Loucy (cell line): ENCODE measurements at regions not wholly inside any gene's neighbourhood (a gene's known extent, or its start where the extent isn't known, plus 50 kb on each side); places are given as distances from the start of the nearest gene placed in this dataset.

Experiments
- H2AFZ ChIP-seq: fragments of 200-600 bp; sonication (generic); 2 replicates; pipeline ENCODE4 v1.6.0; 2016; ENCODE audit warnings: antibody characterized with exemption, mild to moderate bottlenecking, low read length, moderate library complexity
- H3F3A ChIP-seq: fragments of 200-600 bp; 2 replicates; pipeline ENCODE4 v1.6.0; 2016; ENCODE audit warnings: antibody characterized with exemption, low read depth, mild to moderate bottlenecking
- H3K27me3 ChIP-seq: fragments of 200-600 bp; sonication (generic); 2 replicates; pipeline ENCODE4 v1.6.1; 2014; ENCODE audit warnings: low read length, mild to moderate bottlenecking; ENCODE audit not compliant: insufficient read depth, poor library complexity, severe bottlenecking
- H3K36me3 ChIP-seq: fragments of 200-600 bp; sonication (generic); 2 replicates; pipeline ENCODE4 v1.6.1; 2016; ENCODE audit warnings: low read length; ENCODE audit not compliant: insufficient read depth
- H3K4me1 ChIP-seq: fragments of 200-600 bp; sonication (generic); 2 replicates; pipeline ENCODE4 v1.5.1; 2014; ENCODE audit warnings: low read length, mild to moderate bottlenecking; ENCODE audit not compliant: insufficient read depth, poor library complexity, severe bottlenecking
- H3K4me2 ChIP-seq: fragments of 200-600 bp; sonication (generic); 2 replicates; pipeline ENCODE4 v1.6.0; 2014; ENCODE audit warnings: antibody characterized with exemption, low read length, low read depth, mild to moderate bottlenecking; ENCODE audit not compliant: poor library complexity, severe bottlenecking
- H3K4me3 ChIP-seq: fragments of 200-600 bp; sonication (generic); 2 replicates; pipeline ENCODE4 v1.5.1; 2014; ENCODE audit warnings: low read length, mild to moderate bottlenecking, mixed read lengths; ENCODE audit not compliant: poor library complexity, severe bottlenecking
- H3K79me2 ChIP-seq: fragments of 200-600 bp; sonication (generic); 2 replicates; pipeline ENCODE4 v1.6.1; 2014; ENCODE audit warnings: low read length; ENCODE audit not compliant: insufficient read depth
- H3K9ac ChIP-seq: fragments of 200-600 bp; sonication (generic); 2 replicates; pipeline ENCODE4 v1.6.0; 2014; ENCODE audit warnings: mild to moderate bottlenecking, low read depth, low read length, moderate library complexity; ENCODE audit not compliant: poor library complexity, severe bottlenecking
- H3K9me2 ChIP-seq: fragments of 200-600 bp; sonication (generic); replicated peaks from 2 replicates; pipeline ENCODE4 v1.6.1; 2016; ENCODE audit warnings: low read depth, low read length, mixed read lengths
- H3K9me3 ChIP-seq: fragments of 200-600 bp; sonication (generic); 2 replicates; pipeline ENCODE4 v1.6.1; 2014; ENCODE audit warnings: mild to moderate bottlenecking, antibody characterized with exemption, low read length, low read depth; ENCODE audit not compliant: insufficient read depth
- H4K20me1 ChIP-seq: fragments of 200-600 bp; sonication (generic); 2 replicates; pipeline ENCODE4 v1.6.0; 2014; ENCODE audit warnings: antibody characterized with exemption, low read length, mild to moderate bottlenecking; ENCODE audit not compliant: insufficient read depth, poor library complexity, severe bottlenecking
- CTCF ChIP-seq: fragments of 200-600 bp; sonication (generic); conservative IDR thresholded peaks from 2 replicates; pipeline ENCODE4 v1.5.1; 2014; ENCODE audit warnings: mild to moderate bottlenecking, antibody characterized with exemption, low read length
- EZH2phosphoT487 ChIP-seq: fragments of 200-600 bp; IDR thresholded peaks from 2 replicates; pipeline ENCODE4 v1.6.1; 2018; ENCODE audit warnings: antibody characterized with exemption, mild to moderate bottlenecking, moderate library complexity, borderline replicate concordance

GRCh38 chr9:21608200-21608599 lies 126.1 kb upstream of the IFNE start:
- TF ChIP-seq CTCF = no peak
- TF ChIP-seq EZH2phosphoT487 = no peak
- Histone ChIP-seq H3K4me2 (no peak overlapping the region), H3K36me3 (no peaks in the 10 kb centered on the region), H3K79me2 (no peaks in the 10 kb centered on the region), H4K20me1 (no peaks in the 10 kb centered on the region), H3K27me3 (no peaks in the 10 kb centered on the region), H3K9ac (no peak overlapping the region), H3K9me2 (no peaks in the 10 kb centered on the region), H3F3A (no peaks in the 10 kb centered on the region), H3K4me1 (no peaks in the 10 kb centered on the region), H3K4me3 (no peak overlapping the region), H2AFZ (no peak overlapping the region), H3K9me3 (no peaks in the 10 kb centered on the region)

DNA sequence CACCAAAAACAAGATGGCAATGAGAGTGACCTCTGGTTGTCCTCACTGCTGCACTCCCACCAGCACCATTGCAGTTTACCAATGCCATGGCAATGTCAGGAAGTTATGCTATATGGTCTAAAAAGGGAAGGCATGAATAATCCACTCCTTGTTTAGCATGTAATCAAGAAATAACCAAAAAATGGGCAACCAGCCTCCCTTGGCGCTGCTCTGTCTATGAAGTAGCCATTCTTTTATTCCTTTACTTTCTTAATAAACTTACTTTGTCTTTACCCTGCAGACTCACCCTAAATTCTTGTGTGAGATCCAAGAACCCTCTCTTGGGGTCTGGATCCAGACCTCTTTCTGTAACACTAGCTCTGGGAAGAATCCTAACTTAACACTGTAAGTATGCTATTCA lies 127.4 kb upstream of the IFNE start:
- H3K27me3 ChIP-seq = no peaks in the 10 kb centered on the region
- no peaks in the 10 kb centered on the region for H3K4me1 ChIP-seq
- no peaks in the 10 kb centered on the region for H4K20me1 ChIP-seq
- no peak overlapping the region for H2AFZ ChIP-seq
- no peaks in the 10 kb centered on the region for H3K9me2 ChIP-seq
- no peaks in the 10 kb centered on the region for H3F3A ChIP-seq
- H3K79me2 ChIP-seq = no peaks in the 10 kb centered on the region
- H3K9ac ChIP-seq = no peak overlapping the region
- TF ChIP-seq EZH2phosphoT487 (no peak), CTCF (no peak)
- no peaks in the 10 kb centered on the region for H3K9me3 ChIP-seq
- no peak overlapping the region for H3K4me2 ChIP-seq
- H3K36me3 ChIP-seq = no peaks in the 10 kb centered on the region
- H3K4me3 ChIP-seq = no peak overlapping the region

DNA sequence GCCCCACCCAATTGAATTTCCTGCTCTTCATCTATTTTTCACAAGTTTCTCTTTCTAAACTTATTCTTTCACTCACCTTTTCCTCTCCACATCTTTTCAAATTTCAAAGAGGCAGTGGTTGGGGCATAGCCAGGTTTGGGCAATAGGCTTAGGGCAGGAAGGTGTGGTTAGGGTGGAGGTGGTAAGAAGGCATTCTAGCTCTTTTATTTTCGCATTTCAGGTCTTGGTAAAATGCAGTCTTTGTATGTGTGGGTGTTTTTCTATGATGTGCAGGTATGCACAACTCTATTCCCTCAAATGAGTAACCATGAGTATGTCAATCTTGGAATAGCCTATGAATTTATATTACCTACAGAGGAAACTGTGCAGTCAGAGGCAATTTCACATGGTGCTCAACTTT lies 129.8 kb upstream of the IFNE start:
- Histone ChIP-seq H3K9me2 (no peaks in the 10 kb centered on the region), H3K36me3 (no peaks in the 10 kb centered on the region), H3K79me2 (no peaks in the 10 kb centered on the region), H4K20me1 (no peaks in the 10 kb centered on the region), H3F3A (no peaks in the 10 kb centered on the region), H3K4me2 (no peak overlapping the region), H3K9me3 (no peaks in the 10 kb centered on the region), H2AFZ (no peak overlapping the region), H3K4me3 (no peak overlapping the region), H3K9ac (no peak overlapping the region), H3K27me3 (no peaks in the 10 kb centered on the region), H3K4me1 (no peaks in the 10 kb centered on the region)
- TF ChIP-seq CTCF (no peak), EZH2phosphoT487 (no peak)
